Dermis microvascular lymphatic vessel endothelial cell (primary cell): ENCODE measurements at regions not wholly inside any gene's neighbourhood (a gene's known extent, or its start where the extent isn't known, plus 50 kb on each side); places are given as distances from the start of the nearest gene placed in this dataset.
A peak's percentile ranks its signal among the peaks of the same experiment; 100 is the strongest.

Experiments
- DNase-seq, 2 donors: peaks; one replicate each; pipeline versions ENCODE4 v3.0.0 to v3.0.0-alpha.2; 2010; ENCODE audit warnings: low read depth in 2 of 2

- DNase-seq, result no peak
Observed at GRCh38 chr17:72407931-72408330, 287.1 kb downstream of the SOX9 start.

DNA sequence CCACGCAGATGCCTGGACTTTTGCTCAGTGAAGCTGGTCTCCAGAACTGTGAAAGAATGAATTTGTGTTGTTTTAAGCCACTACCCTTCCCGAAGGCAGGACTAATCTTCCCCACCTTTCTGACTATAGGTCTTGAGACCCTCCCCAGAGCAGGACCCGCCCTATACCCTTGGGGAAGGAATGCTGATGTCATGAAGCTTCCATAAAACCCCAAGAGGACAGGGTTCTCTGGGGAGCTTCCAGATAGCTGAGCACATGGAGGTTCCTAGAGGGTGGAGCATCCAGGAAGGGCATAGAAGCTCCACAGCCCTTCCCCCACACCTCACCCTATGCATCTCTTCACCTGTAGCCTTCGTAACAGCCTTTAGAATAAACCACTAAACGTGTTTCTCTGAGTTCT is 287.8 kb downstream of the SOX9 start:
- DNase-seq, result no peak

GRCh38 chr17:72409405-72410002 is 288.7 kb downstream of the SOX9 start:
- DNase-seq, result no peak

- DNase-seq, result no peak
Observed at GRCh38 chr17:72411124-72411563, 290.3 kb downstream of the SOX9 start.

DNA sequence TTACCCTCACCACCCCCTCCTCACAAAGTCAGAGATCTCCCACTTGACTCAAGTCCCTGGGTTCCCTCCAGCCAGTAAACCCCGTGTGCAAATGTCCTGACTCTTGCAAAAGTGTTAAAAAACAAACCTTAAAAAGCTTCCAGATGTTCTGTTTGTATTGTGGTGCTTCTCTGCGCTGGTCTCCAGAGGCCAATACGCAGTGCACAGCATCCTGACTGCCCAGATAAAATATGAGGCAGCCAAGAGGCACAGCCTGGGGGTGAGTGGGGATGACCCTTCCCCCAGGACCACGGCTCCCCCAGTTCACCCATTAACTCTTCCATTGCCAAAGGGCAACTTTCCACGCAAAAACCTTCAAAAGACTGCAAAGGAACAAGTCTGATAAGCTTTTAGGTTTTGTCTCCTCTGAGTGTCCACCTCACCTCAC is 291.8 kb downstream of the SOX9 start:
- DNase-seq, result no peak

DNA sequence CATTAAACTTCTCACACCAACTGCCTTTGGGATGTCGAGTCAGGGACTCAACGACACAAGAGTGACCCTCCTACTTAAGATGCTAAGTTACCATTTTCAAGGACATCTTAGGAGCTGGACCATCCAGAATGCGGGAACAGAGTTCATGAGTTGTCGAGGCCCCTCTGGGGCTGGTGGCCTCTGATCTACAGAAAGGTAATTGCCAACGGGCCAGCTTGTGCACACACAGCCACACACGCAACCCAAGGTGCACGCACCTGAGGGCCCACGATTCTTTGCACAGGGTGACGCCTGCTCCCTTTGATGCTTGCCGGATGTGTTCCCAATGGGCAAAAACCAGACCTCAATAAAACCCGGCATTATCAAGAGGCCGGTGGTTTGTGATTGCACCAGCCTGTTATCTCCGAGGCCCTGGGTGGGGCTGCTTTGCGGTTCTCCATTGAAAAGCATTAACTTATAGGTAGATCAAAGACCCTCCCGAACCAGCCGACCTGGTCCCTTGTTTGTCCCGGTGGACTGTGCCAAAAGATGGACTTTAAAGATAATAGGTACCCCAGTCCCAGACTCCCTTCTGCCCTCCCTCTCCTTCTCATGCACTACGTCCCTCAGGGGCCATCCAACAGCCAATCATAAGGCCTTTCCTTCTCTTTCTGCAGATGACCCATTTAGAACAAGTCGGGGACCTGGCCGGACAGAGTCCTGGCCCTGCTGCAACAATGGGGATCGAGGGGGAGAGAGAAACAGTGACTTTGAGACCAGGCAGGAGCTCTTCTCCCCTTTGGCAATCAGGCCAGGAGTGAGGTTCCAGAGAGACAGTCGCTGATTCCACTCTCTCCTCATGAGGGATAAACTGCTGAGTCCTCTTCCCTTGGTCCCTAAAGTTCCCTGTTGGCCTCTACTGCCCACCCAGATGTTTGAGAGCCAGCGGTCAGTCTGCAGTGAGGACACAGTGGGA is 292.5 kb downstream of the SOX9 start:
- no peak for DNase-seq

- DNase-seq, result no peak
Observed at GRCh38 chr17:72414032-72414396, 293.2 kb downstream of the SOX9 start.

GRCh38 chr17:72414967-72415853 is 294.4 kb downstream of the SOX9 start:
- DNase-seq, result no peak

DNA sequence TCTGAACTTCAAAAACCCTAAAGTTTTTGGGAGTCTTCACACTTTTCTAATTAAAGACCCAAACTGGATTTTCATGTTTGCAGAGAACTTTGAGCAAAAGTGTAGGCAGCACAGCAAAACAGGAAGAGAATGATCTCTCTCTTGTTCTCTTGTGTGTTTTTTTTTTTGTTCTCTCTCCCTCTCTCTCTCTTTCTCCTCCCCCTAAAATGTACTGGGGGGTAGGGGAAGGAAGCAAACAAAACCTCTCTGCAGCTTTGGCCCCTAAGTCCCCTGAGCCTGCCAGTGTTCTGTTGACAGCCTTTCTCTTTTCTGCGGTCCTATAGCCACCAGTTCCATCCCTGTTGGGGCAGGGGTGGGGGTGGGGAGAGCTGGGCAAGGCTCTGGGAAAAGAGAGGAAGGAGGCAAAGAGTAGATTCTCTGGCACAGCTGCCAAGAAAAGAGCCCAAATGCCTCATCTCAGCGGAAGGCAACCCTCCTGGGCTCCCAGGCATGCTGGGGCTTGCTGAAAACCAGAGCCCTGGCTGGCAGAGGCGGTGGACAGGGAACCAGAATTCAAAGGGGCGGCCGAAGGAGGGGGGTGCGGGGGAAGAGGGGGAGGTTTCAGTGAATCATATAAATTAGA is 295.3 kb downstream of the SOX9 start:
- no peak for DNase-seq

GRCh38 chr17:72416905-72417304 is 296.1 kb downstream of the SOX9 start:
- DNase-seq, result no peak

GRCh38 chr17:72417627-72418026 is 296.8 kb downstream of the SOX9 start:
- no peak for DNase-seq

DNA sequence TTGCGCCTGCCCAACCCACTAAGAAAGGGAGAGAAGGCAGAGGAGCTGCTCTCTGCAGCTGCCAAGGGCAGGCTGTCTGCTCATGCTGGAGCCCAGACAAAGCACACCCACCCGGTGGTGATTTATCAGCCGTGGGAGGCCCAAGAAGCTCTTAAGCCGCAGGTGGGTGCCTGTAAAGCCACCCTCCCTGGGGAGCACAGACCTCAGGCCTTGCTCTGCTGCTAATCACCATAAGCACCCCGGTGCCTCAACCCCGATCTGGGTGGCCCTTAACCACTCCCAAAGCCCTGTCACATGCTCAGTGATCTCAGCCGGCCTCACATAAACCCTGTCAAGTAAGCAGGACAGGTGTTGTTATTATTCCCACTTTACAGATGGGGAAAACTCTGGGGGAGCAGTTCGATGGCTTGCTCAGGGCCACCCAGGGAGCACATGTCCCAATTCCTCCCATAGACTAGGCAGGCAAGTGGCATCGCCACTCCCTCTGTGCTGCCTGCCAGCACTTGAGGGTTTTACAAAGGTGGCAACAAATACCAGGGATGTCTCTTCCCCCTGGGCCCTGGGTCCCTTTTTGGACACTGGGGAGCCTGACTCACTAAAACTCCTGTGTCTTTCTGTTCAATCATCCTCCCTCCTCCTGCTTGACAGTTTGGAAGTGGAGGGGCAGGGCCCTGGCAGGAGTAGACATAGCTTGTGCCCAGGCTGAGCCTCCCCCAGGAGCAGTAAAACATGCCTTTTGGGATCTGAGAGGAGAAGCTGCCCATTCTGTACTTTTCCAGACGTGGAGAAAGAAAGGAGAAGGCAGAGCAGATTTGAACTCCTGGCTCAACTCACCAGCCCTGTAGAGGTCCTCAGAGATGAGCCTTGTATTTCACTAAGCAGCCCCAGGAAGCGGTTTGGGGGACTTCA is 299.3 kb downstream of the SOX9 start:
- no peak for DNase-seq

DNA sequence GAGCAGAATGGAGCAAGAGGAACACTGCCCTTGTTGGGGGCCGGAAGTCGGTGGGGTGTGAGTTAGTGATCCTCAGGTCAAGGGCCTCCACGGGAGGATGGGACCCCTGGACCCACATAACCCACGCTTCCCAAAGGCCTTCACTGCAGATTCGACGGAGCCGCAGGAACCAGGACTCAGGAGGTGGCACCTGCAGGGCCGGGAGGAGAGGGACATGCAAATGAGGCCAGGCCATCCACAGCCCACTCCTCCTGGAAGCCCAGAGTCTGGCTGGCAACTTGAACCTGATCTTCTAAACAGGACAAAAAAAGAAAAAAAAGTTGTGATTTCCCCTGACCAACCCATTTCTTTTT is 299.9 kb downstream of the SOX9 start:
- no peak for DNase-seq

- peak; percentile 79 to 98 for DNase-seq
Observed at GRCh38 chr17:72421128-72422092, 300.6 kb downstream of the SOX9 start.

DNA sequence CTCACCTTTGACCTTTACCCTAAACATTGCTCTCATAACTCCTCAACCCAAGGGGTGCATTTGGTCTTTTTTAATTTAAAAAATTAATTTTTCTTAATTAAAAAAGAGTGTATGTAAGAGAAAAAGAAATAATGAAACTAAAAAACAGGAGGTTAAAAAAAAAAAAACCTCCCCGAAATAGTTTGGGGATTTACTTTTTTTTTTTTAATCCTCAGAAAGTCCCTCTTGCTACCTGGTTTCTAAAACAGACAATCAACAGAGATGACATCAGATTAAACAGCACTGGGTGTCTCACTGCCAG is 301.3 kb downstream of the SOX9 start:
- DNase-seq, result no peak

- peak in 1 of 2 donors; percentile 70 for DNase-seq
Observed at GRCh38 chr17:72422505-72423285, 301.9 kb downstream of the SOX9 start.

DNA sequence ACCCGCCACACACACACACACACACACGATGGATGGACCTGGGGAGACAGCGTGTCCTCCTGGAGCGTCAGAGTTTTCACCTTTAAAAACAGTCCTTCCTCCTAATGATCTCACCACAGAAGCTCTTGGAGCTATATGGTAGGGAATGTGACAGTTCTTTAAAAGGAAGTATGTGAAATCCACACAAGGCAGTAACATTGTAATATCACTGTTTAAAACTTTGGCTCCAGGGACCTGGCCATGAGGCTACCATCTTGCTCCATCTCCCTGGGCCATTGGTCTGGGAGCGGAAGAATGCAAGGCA is 302.4 kb downstream of the SOX9 start:
- no peak for DNase-seq

GRCh38 chr17:72423718-72424117 is 302.9 kb downstream of the SOX9 start:
- DNase-seq, result no peak
